Fibroblast of lung (primary cell): ENCODE measurements at regions not wholly inside any gene's neighbourhood (a gene's known extent, or its start where the extent isn't known, plus 50 kb on each side); places are given as distances from the start of the nearest gene placed in this dataset.
A peak's percentile ranks its signal among the peaks of the same experiment; 100 is the strongest.
"Not testable (repeated sequence)": the region's sequence is repeated elsewhere in the genome, so short reads cannot be mapped to it uniquely, and the experiment has no call there.

Experiments
- DNase-seq, 2 donors: peaks; one replicate each; pipeline versions ENCODE4 v3.0.0 to v3.0.0-alpha.2; 2010; ENCODE audit warnings: low read depth in 2 of 2
- H2AFZ ChIP-seq: 2 replicates; pipeline ENCODE4 v1.5.1; 2012; ENCODE audit warnings: low read length, control low read depth, inconsistent platforms
- H3K27ac ChIP-seq: 2 replicates; pipeline ENCODE4 v1.5.1; 2011; ENCODE audit warnings: low read length, control low read depth; ENCODE audit not compliant: insufficient read depth
- H3K27me3 ChIP-seq: 2 replicates; pipeline ENCODE4 v1.5.1; 2011; ENCODE audit warnings: mild to moderate bottlenecking, low read length; ENCODE audit not compliant: control insufficient read depth, insufficient read depth
- H3K36me3 ChIP-seq: 2 replicates; pipeline ENCODE4 v1.5.1; 2011; ENCODE audit warnings: low read length; ENCODE audit not compliant: control insufficient read depth, insufficient read depth
- H3K4me1 ChIP-seq: 2 replicates; pipeline ENCODE4 v1.5.1; 2011; ENCODE audit warnings: low read length; ENCODE audit not compliant: control insufficient read depth, insufficient read depth; ENCODE audit errors: extremely low read depth
- H3K4me2 ChIP-seq: 2 replicates; pipeline ENCODE4 v1.5.1; 2011; ENCODE audit warnings: low read length, control low read depth; ENCODE audit not compliant: insufficient read depth; ENCODE audit errors: extremely low read depth
- H3K4me3 ChIP-seq, 4 experiments: fragments of 200-600 bp in 1 of 4; sonication (generic) in 1 of 4; replicated peaks in 1 of 4; 2 replicates each; pipeline ENCODE4 v1.5.1; 2011 to 2016; ENCODE audit warnings: low read length in 4 of 4, low read depth in 3 of 4, mild to moderate bottlenecking in 3 of 4, control low read depth in 2 of 4, inconsistent platforms in 1 of 4, mixed read lengths in 1 of 4; ENCODE audit not compliant: insufficient read depth in 1 of 4; ENCODE audit errors: control extremely low read depth in 1 of 4
- H3K79me2 ChIP-seq: 2 replicates; pipeline ENCODE4 v1.5.1; 2012; ENCODE audit warnings: mild to moderate bottlenecking, low read length, inconsistent platforms; ENCODE audit not compliant: control insufficient read depth, insufficient read depth
- H3K9ac ChIP-seq: 2 replicates; pipeline ENCODE4 v1.5.1; 2011; ENCODE audit warnings: mild to moderate bottlenecking, low read length, control low read depth; ENCODE audit not compliant: insufficient read depth
- H3K9me3 ChIP-seq: 2 replicates; pipeline ENCODE4 v1.5.1; 2012; ENCODE audit warnings: low read depth, low read length; ENCODE audit not compliant: control insufficient read depth, insufficient read depth
- H4K20me1 ChIP-seq: 2 replicates; pipeline ENCODE4 v1.5.1; 2011; ENCODE audit warnings: low read length; ENCODE audit not compliant: control insufficient read depth, insufficient read depth; ENCODE audit errors: extremely low read depth
- CTCF ChIP-seq, 2 donors: IDR thresholded peaks in 1 of 2; conservative IDR thresholded peaks in 1 of 2; 1 replicate in 1 of 2; 2 replicates in 1 of 2; pipeline ENCODE4 v1.5.1; 2011 to 2012; ENCODE audit warnings: low read length in 2 of 2, control low read depth in 1 of 2, inconsistent platforms in 1 of 2, low read depth in 1 of 2, mild to moderate bottlenecking in 1 of 2
- EZH2 ChIP-seq: IDR thresholded peaks from 2 replicates; pipeline ENCODE4 v1.5.1; 2012; ENCODE audit warnings: low read length, control low read depth, mild to moderate bottlenecking; ENCODE audit errors: missing control alignments

- H3K27me3 ChIP-seq = no peaks in the 10 kb centered on the region
- H3K36me3 ChIP-seq = no peaks in the 10 kb centered on the region
- H3K4me1 ChIP-seq = peaks cover 3% of the 10 kb centered on the region
- H2AFZ ChIP-seq = no peak overlapping the region
- DNase-seq = no peak
- H3K79me2 ChIP-seq = no peaks in the 10 kb centered on the region
- no peak overlapping the region for H3K9ac ChIP-seq
- no peak overlapping the region for H3K27ac ChIP-seq
- H3K4me2 ChIP-seq = no peak overlapping the region
- no peaks in the 10 kb centered on the region for H4K20me1 ChIP-seq
- no peak for TF ChIP-seq CTCF (conservative IDR thresholded peaks at IDR 0.05 in 1 of 2, IDR thresholded peaks at IDR 0.05 in 1 of 2; ENCODE audit: low read depth in 1 of 2, low read length in 2 of 2)
- no peak for TF ChIP-seq EZH2
- no peaks in the 10 kb centered on the region for H3K9me3 ChIP-seq
- no peak overlapping the region for H3K4me3 ChIP-seq
These were observed 381.7 kb upstream of the NT5C1B start for GRCh38 chr2:18971069-18971378.

- TF ChIP-seq CTCF (conservative IDR thresholded peaks at IDR 0.05 in 1 of 2, IDR thresholded peaks at IDR 0.05 in 1 of 2; ENCODE audit: low read depth in 1 of 2, low read length in 2 of 2) (no peak), EZH2 (no peak)
- Histone ChIP-seq H3K27me3 (no peaks in the 10 kb centered on the region), H3K79me2 (no peaks in the 10 kb centered on the region), H3K36me3 (no peaks in the 10 kb centered on the region), H3K27ac (no peak overlapping the region), H3K9me3 (no peaks in the 10 kb centered on the region), H3K4me1 (no peaks in the 10 kb centered on the region), H2AFZ (no peak overlapping the region), H4K20me1 (no peaks in the 10 kb centered on the region), H3K4me2 (no peak overlapping the region), H3K9ac (no peak overlapping the region), H3K4me3 (no peak overlapping the region)
- DNase-seq = no peak
These were observed 376.8 kb upstream of the NT5C1B start for GRCh38 chr2:18966131-18966530.

GRCh38 chr2:18963739-18964256, 374.4 kb upstream of the NT5C1B start:
- not testable (repeated sequence) for H3K79me2 ChIP-seq, H3K27me3 ChIP-seq, H3K4me2 ChIP-seq, H2AFZ ChIP-seq, H3K4me1 ChIP-seq, H3K36me3 ChIP-seq, H3K27ac ChIP-seq, H3K4me3 ChIP-seq, H3K9ac ChIP-seq, H4K20me1 ChIP-seq, H3K9me3 ChIP-seq
- peak in 1 of 2 donors; percentile 24 for DNase-seq
